ENCODE measurements at regions not wholly inside any gene's neighbourhood (a gene's known extent, or its start where the extent isn't known, plus 50 kb on each side); places are given as distances from the start of the nearest gene placed in this dataset.

DNA sequence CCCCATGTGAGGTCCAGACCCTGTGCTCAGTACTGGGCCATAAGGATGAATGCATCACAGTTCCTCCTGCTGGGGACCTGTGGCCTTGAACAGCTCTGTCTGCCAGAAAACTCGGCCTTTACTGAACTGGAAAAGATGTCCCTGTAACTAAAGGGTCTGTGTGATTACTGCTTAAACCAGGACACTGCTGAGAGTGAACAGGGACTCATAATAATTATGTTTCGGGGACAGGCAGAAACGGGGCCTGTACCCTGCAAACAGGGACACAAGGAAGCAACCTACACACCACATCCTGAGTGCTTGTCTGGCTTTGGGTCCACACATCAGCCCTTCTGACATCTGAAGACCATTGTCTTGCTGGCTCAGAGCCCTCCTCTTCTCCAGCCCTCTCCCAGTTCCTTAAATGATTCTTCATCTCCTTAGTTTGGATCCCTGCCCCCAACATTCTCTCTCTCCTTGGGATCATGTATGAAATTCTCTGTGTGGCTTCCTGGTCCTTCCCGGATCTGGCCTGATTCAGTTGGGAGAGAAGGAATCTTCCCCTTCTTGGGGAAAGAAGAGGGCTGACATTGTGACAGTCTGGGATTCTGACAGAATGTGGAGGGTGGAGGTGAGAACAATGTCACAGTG lies 248.0 kb downstream of the MYCN start:
- Histone ChIP-seq H3K9ac (ENCODE audit: low read depth, low read length, poor library complexity, severe bottlenecking) (no peak overlapping the region), H4K20me1 (ENCODE audit: insufficient read depth, low read length, poor library complexity, severe bottlenecking) (no peaks in the 10 kb centered on the region), H3K4me1 (ENCODE audit: insufficient read depth, low read length, poor library complexity, severe bottlenecking) (no peaks in the 10 kb centered on the region), H3K9me2 (replicated peaks; ENCODE audit: low read depth, low read length) (no peaks in the 10 kb centered on the region), H3K36me3 (ENCODE audit: insufficient read depth, low read length) (no peaks in the 10 kb centered on the region), H3K4me3 (ENCODE audit: low read length, poor library complexity, severe bottlenecking) (no peak overlapping the region), H3K9me3 (ENCODE audit: insufficient read depth, low read depth, low read length) (no peaks in the 10 kb centered on the region), H3K4me2 (ENCODE audit: low read depth, low read length, poor library complexity, severe bottlenecking) (no peak overlapping the region), H3K79me2 (ENCODE audit: insufficient read depth, low read length) (no peaks in the 10 kb centered on the region), H2AFZ (ENCODE audit: low read length) (no peak overlapping the region), H3F3A (ENCODE audit: low read depth) (no peaks in the 10 kb centered on the region), H3K27me3 (ENCODE audit: insufficient read depth, low read length, poor library complexity, severe bottlenecking) (no peaks in the 10 kb centered on the region)
- TF ChIP-seq CTCF (conservative IDR thresholded peaks at IDR 0.05; ENCODE audit: low read length) (no peak), EZH2phosphoT487 (IDR thresholded peaks at IDR 0.05; ENCODE audit: borderline replicate concordance) (no peak)

- no peak overlapping the region for H3K4me3 ChIP-seq (ENCODE audit: low read length, poor library complexity, severe bottlenecking)
- no peaks in the 10 kb centered on the region for H3K27me3 ChIP-seq (ENCODE audit: insufficient read depth, low read length, poor library complexity, severe bottlenecking)
- TF ChIP-seq EZH2phosphoT487 (IDR thresholded peaks at IDR 0.05; ENCODE audit: borderline replicate concordance): no peak
- no peak for TF ChIP-seq CTCF (conservative IDR thresholded peaks at IDR 0.05; ENCODE audit: low read length)
- H3K9me3 ChIP-seq (ENCODE audit: insufficient read depth, low read depth, low read length): no peaks in the 10 kb centered on the region
- no peaks in the 10 kb centered on the region for H4K20me1 ChIP-seq (ENCODE audit: insufficient read depth, low read length, poor library complexity, severe bottlenecking)
- no peaks in the 10 kb centered on the region for H3K36me3 ChIP-seq (ENCODE audit: insufficient read depth, low read length)
- H3F3A ChIP-seq (ENCODE audit: low read depth): no peaks in the 10 kb centered on the region
- no peaks in the 10 kb centered on the region for H3K4me1 ChIP-seq (ENCODE audit: insufficient read depth, low read length, poor library complexity, severe bottlenecking)
- H3K9ac ChIP-seq (ENCODE audit: low read depth, low read length, poor library complexity, severe bottlenecking): no peak overlapping the region
- no peaks in the 10 kb centered on the region for H3K9me2 ChIP-seq (replicated peaks; ENCODE audit: low read depth, low read length)
- no peak overlapping the region for H2AFZ ChIP-seq (ENCODE audit: low read length)
- H3K79me2 ChIP-seq (ENCODE audit: insufficient read depth, low read length): no peaks in the 10 kb centered on the region
- no peak overlapping the region for H3K4me2 ChIP-seq (ENCODE audit: low read depth, low read length, poor library complexity, severe bottlenecking)
Measured at GRCh38 chr2:16187482-16187817, 247.1 kb downstream of the MYCN start.

GRCh38 chr2:16186661-16187481 lies 246.5 kb downstream of the MYCN start:
- Histone ChIP-seq H3K4me1 (ENCODE audit: insufficient read depth, low read length, poor library complexity, severe bottlenecking) (no peaks in the 10 kb centered on the region), H3K4me3 (ENCODE audit: low read length, poor library complexity, severe bottlenecking) (no peak overlapping the region), H3K9ac (ENCODE audit: low read depth, low read length, poor library complexity, severe bottlenecking) (no peak overlapping the region), H3K36me3 (ENCODE audit: insufficient read depth, low read length) (no peaks in the 10 kb centered on the region), H3K79me2 (ENCODE audit: insufficient read depth, low read length) (no peaks in the 10 kb centered on the region), H3K27me3 (ENCODE audit: insufficient read depth, low read length, poor library complexity, severe bottlenecking) (no peaks in the 10 kb centered on the region), H3K9me2 (replicated peaks; ENCODE audit: low read depth, low read length) (no peaks in the 10 kb centered on the region), H3K9me3 (ENCODE audit: insufficient read depth, low read depth, low read length) (no peaks in the 10 kb centered on the region), H4K20me1 (ENCODE audit: insufficient read depth, low read length, poor library complexity, severe bottlenecking) (no peaks in the 10 kb centered on the region), H3K4me2 (ENCODE audit: low read depth, low read length, poor library complexity, severe bottlenecking) (no peak overlapping the region), H2AFZ (ENCODE audit: low read length) (no peak overlapping the region), H3F3A (ENCODE audit: low read depth) (no peaks in the 10 kb centered on the region)
- TF ChIP-seq EZH2phosphoT487 (IDR thresholded peaks at IDR 0.05; ENCODE audit: borderline replicate concordance): no peak
- TF ChIP-seq CTCF (conservative IDR thresholded peaks at IDR 0.05; ENCODE audit: low read length): no peak
